ENCODE measurements at regions not wholly inside any gene's neighbourhood (a gene's known extent, or its start where the extent isn't known, plus 50 kb on each side); places are given as distances from the start of the nearest gene placed in this dataset.

GRCh38 chr1:208420696-208421095 is 176.5 kb upstream of the PLXNA2 start:
- no peak for TF ChIP-seq CTCF (conservative IDR thresholded peaks at IDR 0.05)
- no peak overlapping the region for H3K27ac ChIP-seq

- H3K27ac ChIP-seq: no peak overlapping the region
- no peak for TF ChIP-seq CTCF (conservative IDR thresholded peaks at IDR 0.05)
These were observed 177.3 kb upstream of the PLXNA2 start for GRCh38 chr1:208421486-208421885.

GRCh38 chr1:208423526-208423925 is 179.3 kb upstream of the PLXNA2 start:
- H3K27ac ChIP-seq: no peak overlapping the region
- TF ChIP-seq CTCF (conservative IDR thresholded peaks at IDR 0.05): no peak

GRCh38 chr1:208425096-208425495 is 180.9 kb upstream of the PLXNA2 start:
- TF ChIP-seq CTCF (conservative IDR thresholded peaks at IDR 0.05): no peak
- H3K27ac ChIP-seq: no peak overlapping the region

- no peak for TF ChIP-seq CTCF (conservative IDR thresholded peaks at IDR 0.05)
- no peak overlapping the region for H3K27ac ChIP-seq
These were observed 186.0 kb upstream of the PLXNA2 start for GRCh38 chr1:208430220-208430619.

- no peak for TF ChIP-seq CTCF (conservative IDR thresholded peaks at IDR 0.05)
- H3K27ac ChIP-seq: no peak overlapping the region
These were observed 187.5 kb upstream of the PLXNA2 start for GRCh38 chr1:208431721-208432120.

GRCh38 chr1:208432346-208432745 is 188.2 kb upstream of the PLXNA2 start:
- no peak for TF ChIP-seq CTCF (conservative IDR thresholded peaks at IDR 0.05)
- H3K27ac ChIP-seq: no peak overlapping the region

GRCh38 chr1:208433086-208433485 is 188.9 kb upstream of the PLXNA2 start:
- no peak for TF ChIP-seq CTCF (conservative IDR thresholded peaks at IDR 0.05)
- no peak overlapping the region for H3K27ac ChIP-seq
